Calu3 (cell line): ENCODE measurements at regions not wholly inside any gene's neighbourhood (a gene's known extent, or its start where the extent isn't known, plus 50 kb on each side); places are given as distances from the start of the nearest gene placed in this dataset.
A peak's percentile ranks its signal among the peaks of the same experiment; 100 is the strongest.

Experiments used
- BruUV-seq: library from RNA; stranded (reverse); fragments of 400-500 nt; replicated peaks from 2 replicates; lab custom pipeline; 2021; lab: Mats Ljungman, UMichigan
- CTCF ChIA-PET: fragments of 300-600 bp; sonication (Branson Sonifier 250); formaldehyde crosslinking; loops from one replicate; lab custom pipeline; 2022; ENCODE audit warnings: antibody characterized with exemption; lab: Charles Lee
- DNase-seq: peaks from one replicate; pipeline ENCODE4 v3.0.0; 2022
- H3K27ac Mint-ChIP-seq: one replicate; pipeline ENCODE4 v1.8.0; 2022; ENCODE audit warnings: mixed read lengths; ENCODE audit not compliant: unreplicated experiment
- H3K27me3 Mint-ChIP-seq: one replicate; pipeline ENCODE4 v1.8.0; 2022; ENCODE audit warnings: mixed read lengths; ENCODE audit not compliant: unreplicated experiment
- H3K36me3 Mint-ChIP-seq: one replicate; pipeline ENCODE4 v1.8.0; 2022; ENCODE audit warnings: mild to moderate bottlenecking, moderate library complexity, mixed read lengths; ENCODE audit not compliant: insufficient read depth, unreplicated experiment
- H3K4me1 Mint-ChIP-seq: one replicate; pipeline ENCODE4 v1.8.0; 2022; ENCODE audit warnings: mild to moderate bottlenecking, low read depth, mixed read lengths; ENCODE audit not compliant: unreplicated experiment
- H3K4me3 Mint-ChIP-seq: one replicate; pipeline ENCODE4 v1.8.0; 2022; ENCODE audit warnings: mild to moderate bottlenecking, low read depth, moderate library complexity, mixed read lengths; ENCODE audit not compliant: unreplicated experiment
- H3K9me3 Mint-ChIP-seq: one replicate; pipeline ENCODE4 v1.8.0; 2022; ENCODE audit warnings: low read depth, mixed read lengths; ENCODE audit not compliant: unreplicated experiment
- intact Hi-C: fragments of 100-400 bp; cut with micrococcal nuclease; formaldehyde crosslinking; loops from one replicate; pipeline ENCODE4 v1.10.0; 2022; ENCODE audit not compliant: unreplicated experiment
- TF ChIP-seq, protein P1 (sequence below): fragments of 200-600 bp; IDR thresholded peaks from one replicate; pipeline ENCODE4 v1.8.0; 2022; ENCODE audit warnings: antibody characterized with exemption; ENCODE audit not compliant: unreplicated experiment

GRCh38 chr7:142362349-142362748, 104.5 kb upstream of the PRSS58 start:
- Mint-ChIP-seq H3K36me3 (no peaks in the 10 kb centered on the region), H3K27ac (no peak overlapping the region), H3K27me3 (peaks cover 9% of the 10 kb centered on the region), H3K4me1 (no peaks in the 10 kb centered on the region), H3K9me3 (peaks cover 2% of the 10 kb centered on the region), H3K4me3 (no peak overlapping the region)
- no TSS peak for BruUV-seq
- CTCF ChIA-PET, result interaction anchor here (1.0 kb wide), 1 partner anchor 9 kb away, joined by 3 read pairs; no protein-coding TSS in a partner anchor
- no peak for DNase-seq
- TF ChIP-seq, protein P1, sequence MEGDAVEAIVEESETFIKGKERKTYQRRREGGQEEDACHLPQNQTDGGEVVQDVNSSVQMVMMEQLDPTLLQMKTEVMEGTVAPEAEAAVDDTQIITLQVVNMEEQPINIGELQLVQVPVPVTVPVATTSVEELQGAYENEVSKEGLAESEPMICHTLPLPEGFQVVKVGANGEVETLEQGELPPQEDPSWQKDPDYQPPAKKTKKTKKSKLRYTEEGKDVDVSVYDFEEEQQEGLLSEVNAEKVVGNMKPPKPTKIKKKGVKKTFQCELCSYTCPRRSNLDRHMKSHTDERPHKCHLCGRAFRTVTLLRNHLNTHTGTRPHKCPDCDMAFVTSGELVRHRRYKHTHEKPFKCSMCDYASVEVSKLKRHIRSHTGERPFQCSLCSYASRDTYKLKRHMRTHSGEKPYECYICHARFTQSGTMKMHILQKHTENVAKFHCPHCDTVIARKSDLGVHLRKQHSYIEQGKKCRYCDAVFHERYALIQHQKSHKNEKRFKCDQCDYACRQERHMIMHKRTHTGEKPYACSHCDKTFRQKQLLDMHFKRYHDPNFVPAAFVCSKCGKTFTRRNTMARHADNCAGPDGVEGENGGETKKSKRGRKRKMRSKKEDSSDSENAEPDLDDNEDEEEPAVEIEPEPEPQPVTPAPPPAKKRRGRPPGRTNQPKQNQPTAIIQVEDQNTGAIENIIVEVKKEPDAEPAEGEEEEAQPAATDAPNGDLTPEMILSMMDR, result no peak
- intact Hi-C loops, result no loop called here

DNA sequence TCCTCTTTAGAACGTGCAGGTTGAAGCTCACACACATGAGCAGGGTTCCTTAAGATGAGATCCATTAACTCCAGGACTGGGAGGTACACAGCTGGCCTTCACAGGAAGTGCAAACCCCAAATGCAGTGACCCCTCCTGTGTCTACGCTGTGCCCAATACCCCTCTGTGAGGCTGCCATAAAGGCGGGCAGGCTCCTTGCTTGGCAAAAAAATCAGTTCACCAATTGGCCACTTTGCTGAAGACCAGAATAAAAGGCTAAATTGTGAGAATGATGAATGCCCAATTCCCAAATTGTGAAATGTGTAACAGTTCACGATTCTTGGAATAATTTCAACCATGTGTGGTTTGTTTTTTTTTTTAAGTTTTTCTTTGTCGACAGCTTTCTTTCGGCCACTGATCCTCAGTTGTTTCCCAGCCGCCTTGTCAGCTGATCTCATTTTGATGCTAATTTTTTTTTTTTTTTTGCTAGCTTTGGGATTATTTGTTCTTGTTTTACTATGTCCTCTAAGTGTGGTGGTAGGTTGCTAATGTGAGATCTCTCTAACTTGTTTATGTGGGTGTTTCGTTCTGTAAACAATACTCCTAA, 101.9 kb upstream of the PRSS58 start:
- Mint-ChIP-seq H3K36me3 (no peaks in the 10 kb centered on the region), H3K4me1 (no peaks in the 10 kb centered on the region), H3K27me3 (peaks cover 9% of the 10 kb centered on the region), H3K27ac (no peak overlapping the region), H3K9me3 (no peaks in the 10 kb centered on the region), H3K4me3 (no peak overlapping the region)
- DNase-seq, result no peak
- no TSS peak for BruUV-seq
- CTCF ChIA-PET, result interaction anchor here (0.6 to 1.1 kb wide), 3 partner anchors 15 to 321 kb away, joined by 3 to 5 read pairs (median 5); no protein-coding TSS in a partner anchor
- TF ChIP-seq, protein P1, result no peak
- intact Hi-C loops, result no loop called here

GRCh38 chr7:142357953-142358520, 100.2 kb upstream of the PRSS58 start:
- Mint-ChIP-seq H3K36me3 (no peaks in the 10 kb centered on the region), H3K4me1 (no peaks in the 10 kb centered on the region), H3K4me3 (no peak overlapping the region), H3K27ac (no peak overlapping the region), H3K9me3 (no peaks in the 10 kb centered on the region), H3K27me3 (peaks cover 14% of the 10 kb centered on the region)
- CTCF ChIA-PET, result interaction anchor here (0.5 to 1.3 kb wide), 2 partner anchors 54 to 158 kb away, joined by 3 to 4 read pairs; no protein-coding TSS in a partner anchor
- TF ChIP-seq, protein P1, result peak; percentile 54
- BruUV-seq, result no TSS peak
- intact Hi-C loops, result no loop called here
- DNase-seq, result peak; percentile 51

DNA sequence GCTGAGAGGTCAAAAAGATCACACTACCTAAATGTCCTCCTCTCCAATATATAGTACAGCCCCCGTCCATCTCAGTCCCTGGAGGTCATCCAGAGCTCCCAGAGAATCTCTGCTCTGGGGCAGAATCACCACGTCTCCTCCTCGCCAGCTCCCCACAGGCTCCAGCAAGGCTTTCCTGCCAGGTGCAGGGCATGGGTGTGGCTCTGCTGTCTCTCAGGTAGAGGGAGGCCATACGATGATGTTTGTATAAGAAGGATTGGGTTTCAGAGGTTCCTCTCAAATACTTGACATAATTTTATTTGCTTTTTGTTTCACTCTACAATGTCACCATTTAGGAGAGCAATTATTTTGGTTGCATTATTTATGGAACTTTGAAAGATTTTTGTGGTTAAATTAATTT, 98.3 kb upstream of the PRSS58 start:
- Mint-ChIP-seq H3K27ac (no peak overlapping the region), H3K4me3 (no peak overlapping the region), H3K4me1 (no peaks in the 10 kb centered on the region), H3K27me3 (peaks cover 32% of the 10 kb centered on the region), H3K9me3 (no peaks in the 10 kb centered on the region), H3K36me3 (no peaks in the 10 kb centered on the region)
- CTCF ChIA-PET, result interaction anchor here (1.1 to 1.6 kb wide), 2 partner anchors 11 to 380 kb away, joined by 3 read pairs; no protein-coding TSS in a partner anchor
- no peak for DNase-seq
- intact Hi-C loops, result no loop called here
- BruUV-seq, result no TSS peak
- TF ChIP-seq, protein P1, result no peak
